SK-N-SH treated with all-trans-retinoic acid at 6 μM for 48 hours (cell line): ENCODE measurements at regions not wholly inside any gene's neighbourhood (a gene's known extent, or its start where the extent isn't known, plus 50 kb on each side); places are given as distances from the start of the nearest gene placed in this dataset.

Experiments
- ATAC-seq: fragments of 200-7000 bp; cut with Tn5 transposase; 3 replicates; pipeline ENCODE4 v1.9.1; 2020; ENCODE audit warnings: mild to moderate bottlenecking, moderate library complexity
- ARNTL ChIP-seq: fragments of 450-650 bp; formaldehyde crosslinking; IDR thresholded peaks from 2 replicates; pipeline ENCODE4 v1.5.0; 2020; ENCODE audit warnings: low read depth, mild to moderate bottlenecking, moderate library complexity, borderline replicate concordance
- BACH2 ChIP-seq: fragments of 250-450 bp; sonication (Bioruptor Pico); IDR thresholded peaks from 2 replicates; pipeline ENCODE4 v1.9.0; 2021; ENCODE audit warnings: mild to moderate bottlenecking, borderline replicate concordance
- CSDC2 ChIP-seq: fragments of 250-450 bp; sonication (Bioruptor Pico); IDR thresholded peaks from 2 replicates; pipeline ENCODE4 v1.5.0; 2020; ENCODE audit warnings: mild to moderate bottlenecking, moderate library complexity
- CSRNP3 ChIP-seq: fragments of 250-450 bp; sonication (Bioruptor Pico); IDR thresholded peaks from 2 replicates; pipeline ENCODE4 v1.5.1; 2021; ENCODE audit warnings: mild to moderate bottlenecking, moderate library complexity
- ESRRG ChIP-seq: fragments of 250-450 bp; sonication (Bioruptor Pico); IDR thresholded peaks from 2 replicates; pipeline ENCODE4 v1.6.1; 2021; ENCODE audit warnings: mild to moderate bottlenecking
- GLIS3 ChIP-seq: fragments of 250-450 bp; sonication (Bioruptor Pico); IDR thresholded peaks from 2 replicates; pipeline ENCODE4 v1.5.0; 2020; ENCODE audit warnings: mild to moderate bottlenecking, moderate library complexity
- ISL1 ChIP-seq: fragments of 250-450 bp; sonication (Bioruptor Pico); IDR thresholded peaks from 2 replicates; pipeline ENCODE4 v2.1.2; 2022; ENCODE audit warnings: mild to moderate bottlenecking, moderate library complexity
- OSR1 ChIP-seq: fragments of 250-450 bp; sonication (Bioruptor Pico); IDR thresholded peaks from 2 replicates; pipeline ENCODE4 v1.8.0; 2022; ENCODE audit warnings: moderate library complexity, mild to moderate bottlenecking, inconsistent platforms
- PATZ1 ChIP-seq: fragments of 250-450 bp; sonication (Bioruptor Pico); IDR thresholded peaks from 2 replicates; pipeline ENCODE4 v1.8.0; 2020; ENCODE audit warnings: mild to moderate bottlenecking, moderate library complexity, borderline replicate concordance
- PPARA ChIP-seq: fragments of 250-450 bp; sonication (Bioruptor Pico); IDR thresholded peaks from 2 replicates; pipeline ENCODE4 v1.5.0; 2020; ENCODE audit warnings: mild to moderate bottlenecking, borderline replicate concordance
- RARB ChIP-seq: fragments of 250-450 bp; sonication (Bioruptor Pico); IDR thresholded peaks from 2 replicates; pipeline ENCODE4 v1.8.0; 2021; ENCODE audit warnings: mild to moderate bottlenecking, moderate library complexity
- SNAI2 ChIP-seq: fragments of 250-450 bp; sonication (Bioruptor Pico); IDR thresholded peaks from 2 replicates; pipeline ENCODE4 v1.5.0; 2020; ENCODE audit warnings: mild to moderate bottlenecking, moderate library complexity
- TCF4 ChIP-seq: fragments of 250-450 bp; sonication (Bioruptor Pico); IDR thresholded peaks from 2 replicates; pipeline ENCODE4 v1.8.0; 2021; ENCODE audit warnings: mild to moderate bottlenecking, moderate library complexity, borderline replicate concordance
- TOX ChIP-seq: fragments of 250-450 bp; sonication (Bioruptor Pico); IDR thresholded peaks from 2 replicates; pipeline ENCODE4 v1.8.0; 2021; ENCODE audit warnings: mild to moderate bottlenecking, moderate library complexity, borderline replicate concordance
- ZFP3 ChIP-seq: fragments of 250-450 bp; sonication (Bioruptor Pico); IDR thresholded peaks from 2 replicates; pipeline ENCODE4 v1.5.0; 2020; ENCODE audit warnings: mild to moderate bottlenecking, moderate library complexity
- ZNF70 ChIP-seq: fragments of 450-650 bp; formaldehyde crosslinking; IDR thresholded peaks from 2 replicates; pipeline ENCODE4 v1.5.0; 2020; ENCODE audit warnings: mild to moderate bottlenecking, moderate library complexity
- ZNF8 ChIP-seq: fragments of 450-650 bp; formaldehyde crosslinking; IDR thresholded peaks from 2 replicates; pipeline ENCODE4 v1.5.0; 2020; ENCODE audit warnings: mild to moderate bottlenecking, moderate library complexity
- TF ChIP-seq, protein P1 (sequence below): fragments of 250-450 bp; sonication (Bioruptor Pico); IDR thresholded peaks from 2 replicates; pipeline ENCODE4 v1.5.0; 2020; ENCODE audit warnings: mild to moderate bottlenecking, moderate library complexity

DNA sequence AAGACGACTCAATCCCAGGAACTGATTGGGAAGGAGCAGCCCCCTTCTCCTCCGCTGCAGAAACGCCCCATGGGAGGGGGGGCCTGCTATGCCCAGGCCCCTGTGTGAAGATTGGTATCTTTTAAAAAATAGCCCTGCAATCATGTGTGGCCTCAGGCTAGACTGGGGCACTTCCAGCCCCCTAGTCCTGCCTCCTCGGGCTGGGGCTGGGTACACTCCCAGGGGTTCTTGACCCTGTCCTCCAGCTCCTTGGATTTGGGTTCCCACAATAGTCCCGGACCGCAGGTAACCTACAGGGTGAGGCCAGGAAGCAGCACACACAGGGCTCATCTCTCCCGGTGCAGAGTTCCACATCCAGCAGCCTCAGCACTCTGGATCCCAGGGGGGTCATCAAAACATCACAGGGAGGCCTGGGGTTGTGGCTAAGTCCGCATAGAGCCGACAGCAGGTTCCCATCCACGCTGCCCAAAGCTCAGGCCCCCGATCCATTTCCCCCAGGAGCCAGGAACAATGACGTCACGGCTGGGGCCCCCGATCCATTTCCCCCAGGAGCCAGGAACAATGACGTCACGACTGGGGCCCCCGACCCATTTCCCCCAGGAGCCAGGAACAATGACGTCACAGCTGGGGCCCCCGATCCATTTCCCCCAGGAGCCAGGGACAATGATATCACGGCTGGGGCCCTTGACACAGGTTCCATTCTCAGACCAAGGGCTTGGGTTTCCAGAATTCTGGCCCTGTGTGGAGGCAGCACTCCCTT lies 202.4 kb downstream of the IRF8 start:
- TF ChIP-seq ZNF8 (no peak), ARNTL (no peak), PATZ1 (CRISPR knock-in tag) (no peak), SNAI2 (CRISPR knock-in tag) (no peak), TCF4 (CRISPR knock-in tag) (no peak), ZFP3 (CRISPR knock-in tag) (no peak), PPARA (no peak), GLIS3 (CRISPR knock-in tag) (no peak), CSRNP3 (no peak), ESRRG (CRISPR knock-in tag) (no peak), TOX (CRISPR knock-in tag) (no peak), OSR1 (CRISPR knock-in tag) (no peak)
- TF ChIP-seq, protein P1, sequence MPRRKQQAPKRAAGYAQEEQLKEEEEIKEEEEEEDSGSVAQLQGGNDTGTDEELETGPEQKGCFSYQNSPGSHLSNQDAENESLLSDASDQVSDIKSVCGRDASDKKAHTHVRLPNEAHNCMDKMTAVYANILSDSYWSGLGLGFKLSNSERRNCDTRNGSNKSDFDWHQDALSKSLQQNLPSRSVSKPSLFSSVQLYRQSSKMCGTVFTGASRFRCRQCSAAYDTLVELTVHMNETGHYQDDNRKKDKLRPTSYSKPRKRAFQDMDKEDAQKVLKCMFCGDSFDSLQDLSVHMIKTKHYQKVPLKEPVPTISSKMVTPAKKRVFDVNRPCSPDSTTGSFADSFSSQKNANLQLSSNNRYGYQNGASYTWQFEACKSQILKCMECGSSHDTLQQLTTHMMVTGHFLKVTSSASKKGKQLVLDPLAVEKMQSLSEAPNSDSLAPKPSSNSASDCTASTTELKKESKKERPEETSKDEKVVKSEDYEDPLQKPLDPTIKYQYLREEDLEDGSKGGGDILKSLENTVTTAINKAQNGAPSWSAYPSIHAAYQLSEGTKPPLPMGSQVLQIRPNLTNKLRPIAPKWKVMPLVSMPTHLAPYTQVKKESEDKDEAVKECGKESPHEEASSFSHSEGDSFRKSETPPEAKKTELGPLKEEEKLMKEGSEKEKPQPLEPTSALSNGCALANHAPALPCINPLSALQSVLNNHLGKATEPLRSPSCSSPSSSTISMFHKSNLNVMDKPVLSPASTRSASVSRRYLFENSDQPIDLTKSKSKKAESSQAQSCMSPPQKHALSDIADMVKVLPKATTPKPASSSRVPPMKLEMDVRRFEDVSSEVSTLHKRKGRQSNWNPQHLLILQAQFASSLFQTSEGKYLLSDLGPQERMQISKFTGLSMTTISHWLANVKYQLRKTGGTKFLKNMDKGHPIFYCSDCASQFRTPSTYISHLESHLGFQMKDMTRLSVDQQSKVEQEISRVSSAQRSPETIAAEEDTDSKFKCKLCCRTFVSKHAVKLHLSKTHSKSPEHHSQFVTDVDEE: no peak
- no peak for ATAC-seq

- no peak for TF ChIP-seq PATZ1 (CRISPR knock-in tag)
- ATAC-seq: no peak
These were observed 202.9 kb downstream of the IRF8 start for GRCh38 chr16:86101897-86102157.

DNA sequence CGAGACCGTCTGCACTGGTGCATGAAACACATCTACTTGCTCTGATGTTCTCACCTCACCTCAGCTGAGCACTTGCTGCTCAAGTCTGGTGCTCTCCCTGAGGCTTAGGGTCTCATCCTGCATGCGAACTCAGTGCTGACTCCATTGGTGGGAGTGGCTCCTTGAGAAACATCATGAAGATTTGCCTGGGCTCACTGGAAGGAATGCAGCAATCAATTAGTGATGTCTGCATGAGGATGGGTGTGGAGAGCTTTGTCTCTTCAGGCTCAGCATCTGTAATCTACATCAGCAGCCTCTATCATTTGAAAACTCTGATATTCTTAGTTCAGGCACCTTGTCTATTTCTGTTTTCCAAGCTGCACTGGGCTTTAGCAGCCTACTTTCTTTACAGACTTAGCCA lies 204.4 kb downstream of the IRF8 start:
- no peak for TF ChIP-seq ZNF70 (CRISPR knock-in tag)
- TF ChIP-seq SNAI2 (CRISPR knock-in tag): no peak
- TF ChIP-seq TCF4 (CRISPR knock-in tag): no peak
- TF ChIP-seq TOX (CRISPR knock-in tag): no peak
- TF ChIP-seq ISL1 (CRISPR knock-in tag): no peak
- TF ChIP-seq CSDC2 (CRISPR knock-in tag): no peak
- no peak for TF ChIP-seq BACH2
- no peak for TF ChIP-seq CSRNP3
- TF ChIP-seq PATZ1 (CRISPR knock-in tag): no peak
- no peak for TF ChIP-seq ARNTL
- TF ChIP-seq RARB (CRISPR knock-in tag): no peak
- no peak for ATAC-seq
